Ascending aorta (tissue), 2 donors: ENCODE measurements at regions not wholly inside any gene's neighbourhood (a gene's known extent, or its start where the extent isn't known, plus 50 kb on each side); places are given as distances from the start of the nearest gene placed in this dataset.

Experiments used
- DNase-seq, 2 donors: peaks; one replicate each; pipeline ENCODE4 v3.0.0-alpha.2; 2019; ENCODE audit warnings: low spot score in 2 of 2
- H3K27ac ChIP-seq, 2 donors: fragments of 200-600 bp; sonication (generic); one replicate each; pipeline ENCODE4 v1.5.1; 2016 to 2017; ENCODE audit warnings: mild to moderate bottlenecking in 1 of 2
- H3K27me3 ChIP-seq: fragments of 200-600 bp; sonication (generic); one replicate; pipeline ENCODE4 v1.5.1; 2017
- H3K36me3 ChIP-seq, 2 donors: fragments of 200-600 bp; sonication (generic); one replicate each; pipeline ENCODE4 v1.5.1; 2016
- H3K4me1 ChIP-seq, 2 donors: fragments of 200-600 bp; sonication (generic); one replicate each; pipeline ENCODE4 v1.5.1; 2016 to 2017; ENCODE audit warnings: mild to moderate bottlenecking in 1 of 2
- H3K4me3 ChIP-seq, 2 donors: fragments of 200-600 bp; sonication (generic); one replicate each; pipeline ENCODE4 v1.5.1; 2016 to 2017; ENCODE audit warnings: mild to moderate bottlenecking in 1 of 2
- H3K9me3 ChIP-seq, 2 donors: fragments of 200-600 bp; sonication (generic); one replicate each; pipeline ENCODE4 v1.5.1; 2016
- CTCF ChIP-seq, 3 experiments: fragments of 200-600 bp in 2 of 3; fragments of 450-650 bp in 1 of 3; sonication (generic) in 2 of 3; IDR thresholded peaks; one replicate each; pipeline ENCODE4 v1.5.1; 2016 to 2019; ENCODE audit warnings: antibody characterized with exemption in 3 of 3, mild to moderate bottlenecking in 1 of 3, moderate library complexity in 1 of 3
- intact Hi-C: fragments of 100-400 bp; cut with DNase I; formaldehyde crosslinking; loops from one replicate; pipeline ENCODE4 v1.15.1; 2023

- no peak for DNase-seq
- Histone ChIP-seq H3K27me3 (no peaks in the 10 kb centered on the region), H3K36me3 (no peaks in the 10 kb centered on the region), H3K27ac (no peak overlapping the region), H3K4me1 (no peaks in the 10 kb centered on the region), H3K4me3 (no peak overlapping the region), H3K9me3 (peaks cover 8 to 29% of the 10 kb centered on the region in 2 donors)
- no peak for TF ChIP-seq CTCF (IDR thresholded peaks at IDR 0.05)
- intact Hi-C loops, result no loop called here
Measured at GRCh38 chr2:15112216-15112615, 448.9 kb downstream of the NBAS start.

- intact Hi-C loops, result no loop called here
- no peaks in the 10 kb centered on the region for H3K4me1 ChIP-seq
- no peak overlapping the region for H3K4me3 ChIP-seq
- DNase-seq, result no peak
- no peak for TF ChIP-seq CTCF (IDR thresholded peaks at IDR 0.05)
- peaks cover 8 to 29% of the 10 kb centered on the region in 2 donors for H3K9me3 ChIP-seq
- no peaks in the 10 kb centered on the region for H3K27me3 ChIP-seq
- no peaks in the 10 kb centered on the region for H3K36me3 ChIP-seq
- H3K27ac ChIP-seq, result no peak overlapping the region
Measured at GRCh38 chr2:15115776-15116175, 445.4 kb downstream of the NBAS start.

GRCh38 chr2:15116830-15117229 is 444.3 kb downstream of the NBAS start:
- no peak overlapping the region for H3K4me3 ChIP-seq
- H3K27ac ChIP-seq, result no peak overlapping the region
- H3K36me3 ChIP-seq, result no peaks in the 10 kb centered on the region
- no peak for DNase-seq
- TF ChIP-seq CTCF (IDR thresholded peaks at IDR 0.05), result no peak
- H3K4me1 ChIP-seq, result no peaks in the 10 kb centered on the region
- H3K9me3 ChIP-seq, result peaks cover 3 to 21% of the 10 kb centered on the region in 2 donors
- intact Hi-C loops, result no loop called here
- H3K27me3 ChIP-seq, result no peaks in the 10 kb centered on the region
